GM23248 (cell line): ENCODE measurements at regions not wholly inside any gene's neighbourhood (a gene's known extent, or its start where the extent isn't known, plus 50 kb on each side); places are given as distances from the start of the nearest gene placed in this dataset.

Experiments
- EZH2 ChIP-seq: fragments of 200-600 bp; sonication (generic); IDR thresholded peaks from 2 replicates; pipeline ENCODE4 v1.6.1; 2018; ENCODE audit warnings: antibody characterized with exemption, mild to moderate bottlenecking; ENCODE audit not compliant: insufficient read depth, poor library complexity, severe bottlenecking
- EZH2phosphoT487 ChIP-seq: fragments of 200-600 bp; sonication (generic); IDR thresholded peaks from 2 replicates; pipeline ENCODE4 v1.6.1; 2018; ENCODE audit warnings: antibody characterized with exemption, moderate library complexity, mild to moderate bottlenecking, low read depth; ENCODE audit not compliant: insufficient read depth

- no peak for TF ChIP-seq EZH2phosphoT487
- no peak for TF ChIP-seq EZH2
Measured at GRCh38 chr3:146308222-146308621, 57.3 kb upstream of the PLSCR4 start.
